Mesendoderm (in vitro differentiated cells): ENCODE measurements at regions not wholly inside any gene's neighbourhood (a gene's known extent, or its start where the extent isn't known, plus 50 kb on each side); places are given as distances from the start of the nearest gene placed in this dataset.

ENCODE experiments used
- DNase-seq: peaks from one replicate; pipeline ENCODE4 v3.0.0; 2013
- H2AK5ac ChIP-seq: 2 replicates; pipeline ENCODE4 v1.6.1; 2013; ENCODE audit warnings: low read length, inconsistent platforms
- H2BK120ac ChIP-seq: 2 replicates; pipeline ENCODE4 v1.6.1; 2013; ENCODE audit warnings: low read depth, mild to moderate bottlenecking, low read length, moderate library complexity, mixed read lengths
- H2BK15ac ChIP-seq: replicated peaks from 2 replicates; pipeline ENCODE4 v1.6.1; 2013; ENCODE audit warnings: low read depth, mild to moderate bottlenecking, moderate library complexity
- H2BK5ac ChIP-seq: 2 replicates; pipeline ENCODE4 v1.6.1; 2013; ENCODE audit warnings: low read length, inconsistent platforms
- H3K18ac ChIP-seq: 2 replicates; pipeline ENCODE4 v1.6.1; 2013; ENCODE audit warnings: mild to moderate bottlenecking, low read length, mixed read lengths
- H3K23ac ChIP-seq: one replicate; pipeline ENCODE4 v1.6.1; 2013; ENCODE audit warnings: low read length
- H3K27ac ChIP-seq: 2 replicates; pipeline ENCODE4 v1.5.1; 2013; ENCODE audit warnings: low read depth, mild to moderate bottlenecking, inconsistent platforms, low read length, moderate library complexity
- H3K27me3 ChIP-seq: 2 replicates; pipeline ENCODE4 v1.6.1; 2013; ENCODE audit warnings: low read length, control low read depth, mild to moderate bottlenecking, inconsistent platforms; ENCODE audit not compliant: insufficient read depth, poor library complexity
- H3K36me3 ChIP-seq: 2 replicates; pipeline ENCODE4 v1.6.1; 2013; ENCODE audit warnings: low read length, inconsistent platforms; ENCODE audit not compliant: control insufficient read depth, insufficient read depth
- H3K4ac ChIP-seq: one replicate; pipeline ENCODE4 v1.6.1; 2013; ENCODE audit warnings: low read depth, mild to moderate bottlenecking, low read length, moderate library complexity
- H3K4me1 ChIP-seq: 2 replicates; pipeline ENCODE4 v1.6.1; 2013; ENCODE audit warnings: low read depth, low read length, inconsistent platforms; ENCODE audit not compliant: control insufficient read depth
- H3K4me2 ChIP-seq: 2 replicates; pipeline ENCODE4 v1.6.1; 2013; ENCODE audit warnings: low read length
- H3K4me3 ChIP-seq: 2 replicates; pipeline ENCODE4 v1.5.1; 2013; ENCODE audit warnings: mild to moderate bottlenecking, low read length
- H3K56ac ChIP-seq: one replicate; pipeline ENCODE4 v1.6.1; 2013; ENCODE audit warnings: low read length
- H3K79me1 ChIP-seq: 2 replicates; pipeline ENCODE4 v1.6.1; 2013; ENCODE audit warnings: low read length, inconsistent platforms
- H3K79me2 ChIP-seq: 2 replicates; pipeline ENCODE4 v1.6.1; 2013; ENCODE audit warnings: mild to moderate bottlenecking, low read length; ENCODE audit not compliant: control insufficient read depth, insufficient read depth
- H3K9ac ChIP-seq: 2 replicates; pipeline ENCODE4 v1.6.1; 2013; ENCODE audit warnings: low read length, inconsistent platforms
- H4K5ac ChIP-seq: one replicate; pipeline ENCODE4 v1.6.1; 2013; ENCODE audit warnings: low read length
- H4K8ac ChIP-seq: one replicate; pipeline ENCODE4 v1.6.1; 2013; ENCODE audit warnings: low read depth, mild to moderate bottlenecking, control low read depth, low read length, moderate library complexity
- WGBS: extraction: QIAGEN DNeasy Blood & Tissue Kit; methylation state at CpG from one replicate; pipeline ENCODE4 v1.1.7; 2013; ENCODE audit warnings: low lambda C conversion rate, missing lambda C conversion rate; ENCODE audit not compliant: insufficient coverage; ENCODE audit errors: extremely low coverage; 5-methylcytosine and 5-hydroxymethylcytosine counted together

- no peaks in the 10 kb centered on the region for H3K36me3 ChIP-seq
- H3K4me1 ChIP-seq, result peaks cover 7% of the 10 kb centered on the region
- H3K79me1 ChIP-seq, result no peaks in the 10 kb centered on the region
- H2BK5ac ChIP-seq, result no peak overlapping the region
- H2BK15ac ChIP-seq, result no peak overlapping the region
- no peak overlapping the region for H4K8ac ChIP-seq
- H3K23ac ChIP-seq, result no peak overlapping the region
- H2BK120ac ChIP-seq, result no peak overlapping the region
- H3K9ac ChIP-seq, result no peak overlapping the region
- no peaks in the 10 kb centered on the region for H3K79me2 ChIP-seq
- no peaks in the 10 kb centered on the region for H3K27me3 ChIP-seq
- H4K5ac ChIP-seq, result no peak overlapping the region
- no peak overlapping the region for H3K18ac ChIP-seq
- no peak for DNase-seq
- H2AK5ac ChIP-seq, result no peak overlapping the region
- H3K4me2 ChIP-seq, result no peak overlapping the region
- H3K4me3 ChIP-seq, result no peak overlapping the region
- no peak overlapping the region for H3K56ac ChIP-seq
- no peak overlapping the region for H3K27ac ChIP-seq
- no CpG with 5 or more reads among the region's 3 CpGs for WGBS
- H3K4ac ChIP-seq, result no peak overlapping the region
Measured at GRCh38 chr9:83182071-83182470, 119.1 kb upstream of the RASEF start.

DNA sequence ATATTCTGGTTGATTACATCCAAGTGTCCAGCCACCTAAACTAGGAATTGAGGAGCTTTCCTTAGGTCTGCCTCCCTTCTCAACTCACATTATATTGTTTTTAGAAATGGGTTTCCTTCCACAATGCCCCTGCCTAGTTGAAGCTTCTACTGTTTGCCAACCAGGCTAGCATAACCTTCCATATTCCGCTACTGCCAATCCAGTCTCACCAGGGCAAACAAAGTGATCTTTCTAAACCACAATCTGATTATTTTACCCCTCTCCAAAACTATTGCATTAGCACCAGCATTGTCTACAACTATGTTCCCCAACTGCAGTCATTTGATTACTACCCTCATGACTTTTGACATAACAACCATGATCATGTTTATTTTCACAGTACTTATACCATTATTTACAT lies 115.8 kb upstream of the RASEF start:
- Histone ChIP-seq H3K18ac (no peak overlapping the region), H2BK5ac (no peak overlapping the region), H3K56ac (no peak overlapping the region), H3K4me2 (no peak overlapping the region), H2AK5ac (no peak overlapping the region), H2BK15ac (no peak overlapping the region), H3K79me2 (no peaks in the 10 kb centered on the region), H3K27ac (no peak overlapping the region), H2BK120ac (no peak overlapping the region), H4K8ac (no peak overlapping the region), H3K9ac (no peak overlapping the region), H3K23ac (no peak overlapping the region), H3K79me1 (no peaks in the 10 kb centered on the region), H3K27me3 (no peaks in the 10 kb centered on the region), H3K36me3 (no peaks in the 10 kb centered on the region), H3K4me1 (no peaks in the 10 kb centered on the region), H4K5ac (no peak overlapping the region), H3K4me3 (no peak overlapping the region), H3K4ac (no peak overlapping the region)
- DNase-seq, result no peak
- no CpG with 5 or more reads among the region's 1 CpG for WGBS

DNA sequence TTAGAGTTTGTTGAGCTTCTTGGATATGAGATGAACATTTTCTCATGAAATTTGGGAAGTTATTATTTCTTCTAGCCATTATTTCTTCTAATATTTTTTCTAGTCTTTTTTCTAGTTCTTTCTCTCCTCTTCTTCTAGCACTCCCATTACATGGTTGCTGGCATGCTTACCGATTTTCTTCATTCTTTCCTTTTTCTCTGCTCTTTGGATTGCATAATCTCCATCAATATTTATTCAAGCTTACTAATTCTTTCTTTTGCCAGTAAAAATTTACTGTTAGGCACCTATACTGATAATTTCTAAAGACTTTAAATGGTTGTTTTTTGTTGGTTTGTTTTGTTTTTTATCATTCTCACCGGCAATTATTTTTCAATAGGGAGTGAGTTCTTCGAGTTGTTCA lies 114.8 kb upstream of the RASEF start:
- H2BK15ac ChIP-seq, result no peak overlapping the region
- no peak overlapping the region for H4K5ac ChIP-seq
- no peak for DNase-seq
- no peak overlapping the region for H3K9ac ChIP-seq
- no peak overlapping the region for H3K23ac ChIP-seq
- no peak overlapping the region for H3K4ac ChIP-seq
- H2AK5ac ChIP-seq, result no peak overlapping the region
- H2BK5ac ChIP-seq, result no peak overlapping the region
- H3K4me1 ChIP-seq, result no peaks in the 10 kb centered on the region
- H3K79me1 ChIP-seq, result no peaks in the 10 kb centered on the region
- no peak overlapping the region for H4K8ac ChIP-seq
- no peak overlapping the region for H3K4me2 ChIP-seq
- no peak overlapping the region for H3K4me3 ChIP-seq
- H3K36me3 ChIP-seq, result no peaks in the 10 kb centered on the region
- H2BK120ac ChIP-seq, result no peak overlapping the region
- H3K27me3 ChIP-seq, result no peaks in the 10 kb centered on the region
- no CpG with 5 or more reads among the region's 3 CpGs for WGBS
- H3K18ac ChIP-seq, result no peak overlapping the region
- H3K56ac ChIP-seq, result no peak overlapping the region
- H3K27ac ChIP-seq, result no peak overlapping the region
- no peaks in the 10 kb centered on the region for H3K79me2 ChIP-seq

DNA sequence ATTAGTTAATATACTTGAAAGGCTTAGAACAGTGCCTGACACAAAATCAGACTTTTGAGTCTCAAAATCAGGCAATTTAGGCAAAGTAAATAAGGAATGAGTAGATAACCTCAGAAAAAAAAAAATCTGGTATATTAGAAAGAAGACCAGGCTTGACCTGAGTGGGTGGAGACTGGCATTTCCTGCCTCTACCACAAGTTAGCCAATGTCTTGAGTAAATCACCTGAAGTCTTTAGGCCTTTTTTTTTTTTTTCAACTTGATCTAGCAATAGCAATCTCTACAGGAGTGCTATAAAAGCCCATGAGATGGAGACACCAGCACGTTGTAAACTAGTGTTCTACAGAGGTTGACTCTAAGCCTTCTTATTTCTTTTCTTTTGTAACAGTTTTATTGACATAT lies 104.2 kb upstream of the RASEF start:
- Histone ChIP-seq H3K4ac (no peak overlapping the region), H3K56ac (no peak overlapping the region), H3K4me1 (no peaks in the 10 kb centered on the region), H3K23ac (no peak overlapping the region), H3K9ac (no peak overlapping the region), H3K27me3 (no peaks in the 10 kb centered on the region), H4K5ac (no peak overlapping the region), H4K8ac (no peak overlapping the region), H2BK15ac (no peak overlapping the region), H3K36me3 (no peaks in the 10 kb centered on the region), H3K79me1 (no peaks in the 10 kb centered on the region), H3K18ac (no peak overlapping the region), H3K79me2 (no peaks in the 10 kb centered on the region), H3K4me3 (no peak overlapping the region), H3K27ac (no peak overlapping the region), H2BK5ac (no peak overlapping the region), H3K4me2 (no peak overlapping the region), H2AK5ac (no peak overlapping the region), H2BK120ac (no peak overlapping the region)
- DNase-seq, result no peak
- WGBS, result no CpG with 5 or more reads among the region's 1 CpG

DNA sequence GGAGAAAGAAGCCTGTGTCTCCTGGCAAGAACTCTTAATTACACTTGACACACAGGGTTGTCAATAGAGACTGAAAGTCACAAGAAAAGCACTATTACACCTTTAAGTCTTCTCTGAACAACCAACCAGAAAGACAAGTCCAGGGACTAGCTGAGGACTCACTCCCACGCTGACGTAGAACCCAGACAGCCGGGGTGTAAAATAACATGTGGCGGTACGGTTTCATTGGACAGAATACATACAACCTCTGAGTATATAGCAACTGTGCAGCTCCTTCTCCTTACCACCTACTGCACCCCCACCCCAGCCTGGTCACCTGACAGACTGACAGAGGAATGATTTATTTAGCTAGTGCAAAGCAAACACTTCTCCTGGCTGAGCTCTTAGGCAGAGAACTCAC lies 103.4 kb upstream of the RASEF start:
- no peak overlapping the region for H3K18ac ChIP-seq
- no peak overlapping the region for H3K9ac ChIP-seq
- no peaks in the 10 kb centered on the region for H3K79me1 ChIP-seq
- no CpG with 5 or more reads among the region's 5 CpGs for WGBS
- H2BK5ac ChIP-seq, result no peak overlapping the region
- no peak overlapping the region for H3K4ac ChIP-seq
- H2BK15ac ChIP-seq, result no peak overlapping the region
- no peak overlapping the region for H3K4me3 ChIP-seq
- H3K4me2 ChIP-seq, result no peak overlapping the region
- no peaks in the 10 kb centered on the region for H3K36me3 ChIP-seq
- no peak overlapping the region for H4K8ac ChIP-seq
- H3K79me2 ChIP-seq, result no peaks in the 10 kb centered on the region
- no peak overlapping the region for H2AK5ac ChIP-seq
- no peaks in the 10 kb centered on the region for H3K4me1 ChIP-seq
- DNase-seq, result no peak
- no peak overlapping the region for H3K27ac ChIP-seq
- no peak overlapping the region for H3K56ac ChIP-seq
- H3K27me3 ChIP-seq, result no peaks in the 10 kb centered on the region
- H3K23ac ChIP-seq, result no peak overlapping the region
- no peak overlapping the region for H2BK120ac ChIP-seq
- H4K5ac ChIP-seq, result no peak overlapping the region

GRCh38 chr9:83155733-83156132 lies 92.8 kb upstream of the RASEF start:
- Histone ChIP-seq H2BK15ac (no peak overlapping the region), H3K4me2 (no peak overlapping the region)

More at GRCh38 chr9:83155733-83156132, 92.8 kb upstream of the RASEF start:
- no peak for DNase-seq
- Histone ChIP-seq H3K18ac (no peak overlapping the region), H3K9ac (no peak overlapping the region), H3K4ac (no peak overlapping the region), H4K8ac (no peak overlapping the region), H3K27me3 (no peaks in the 10 kb centered on the region), H4K5ac (no peak overlapping the region), H2BK120ac (no peak overlapping the region), H3K79me2 (no peaks in the 10 kb centered on the region), H3K27ac (no peak overlapping the region), H3K56ac (no peak overlapping the region), H2BK5ac (no peak overlapping the region), H3K4me3 (no peak overlapping the region), H3K79me1 (no peaks in the 10 kb centered on the region), H3K23ac (no peak overlapping the region), H3K4me1 (no peaks in the 10 kb centered on the region), H3K36me3 (no peaks in the 10 kb centered on the region), H2AK5ac (no peak overlapping the region)
